ENCODE measurements at regions not wholly inside any gene's neighbourhood (a gene's known extent, or its start where the extent isn't known, plus 50 kb on each side); places are given as distances from the start of the nearest gene placed in this dataset.

- Histone ChIP-seq H3K4me3 (replicated peaks; ENCODE audit: insufficient read depth, low read length) (no peak overlapping the region), H3K27ac (replicated peaks) (no peak overlapping the region), H3K27me3 (ENCODE audit: insufficient read depth, poor library complexity, severe bottlenecking) (no peaks in the 10 kb centered on the region)
- DNase-seq (ENCODE audit: low read depth in 1 of 2, low spot score in 1 of 2), result no peak
- TF ChIP-seq POLR2AphosphoS5 (IDR thresholded peaks at IDR 0.05; ENCODE audit: low read depth) (no peak), REST (IDR thresholded peaks at IDR 0.05; ENCODE audit: insufficient replicate concordance, low read depth) (no peak), SPI1 (IDR thresholded peaks at IDR 0.05; ENCODE audit: borderline replicate concordance, low read depth) (no peak), GABPA (IDR thresholded peaks at IDR 0.05; ENCODE audit: low read depth) (no peak), CTCF (IDR thresholded peaks at IDR 0.05; ENCODE audit: insufficient read depth, low read length) (no peak)
Observed at GRCh38 chr21:36596174-36596573, 102.7 kb upstream of the SIM2 start.

- Histone ChIP-seq H3K4me3 (replicated peaks; ENCODE audit: insufficient read depth, low read length) (no peak overlapping the region), H3K27me3 (ENCODE audit: insufficient read depth, poor library complexity, severe bottlenecking) (no peaks in the 10 kb centered on the region), H3K27ac (replicated peaks) (no peak overlapping the region)
- TF ChIP-seq REST (IDR thresholded peaks at IDR 0.05; ENCODE audit: insufficient replicate concordance, low read depth) (no peak), CTCF (IDR thresholded peaks at IDR 0.05; ENCODE audit: insufficient read depth, low read length) (no peak), SPI1 (IDR thresholded peaks at IDR 0.05; ENCODE audit: borderline replicate concordance, low read depth) (no peak), GABPA (IDR thresholded peaks at IDR 0.05; ENCODE audit: low read depth) (no peak), POLR2AphosphoS5 (IDR thresholded peaks at IDR 0.05; ENCODE audit: low read depth) (no peak)
- no peak for DNase-seq (ENCODE audit: low read depth in 1 of 2, low spot score in 1 of 2)
Observed at GRCh38 chr21:36601362-36601761, 97.6 kb upstream of the SIM2 start.

GRCh38 chr21:36602735-36603134, 96.2 kb upstream of the SIM2 start:
- H3K27ac ChIP-seq (replicated peaks), result no peak overlapping the region
- no peak overlapping the region for H3K4me3 ChIP-seq (replicated peaks; ENCODE audit: insufficient read depth, low read length)
- TF ChIP-seq SPI1 (IDR thresholded peaks at IDR 0.05; ENCODE audit: borderline replicate concordance, low read depth), result no peak
- H3K27me3 ChIP-seq (ENCODE audit: insufficient read depth, poor library complexity, severe bottlenecking), result no peaks in the 10 kb centered on the region
- no peak for DNase-seq (ENCODE audit: low read depth in 1 of 2, low spot score in 1 of 2)

- Histone ChIP-seq H3K27ac (replicated peaks) (no peak overlapping the region), H3K4me3 (replicated peaks; ENCODE audit: insufficient read depth, low read length) (no peak overlapping the region), H3K27me3 (ENCODE audit: insufficient read depth, poor library complexity, severe bottlenecking) (no peaks in the 10 kb centered on the region)
- no peak for DNase-seq (ENCODE audit: low read depth in 1 of 2, low spot score in 1 of 2)
- TF ChIP-seq REST (IDR thresholded peaks at IDR 0.05; ENCODE audit: insufficient replicate concordance, low read depth) (no peak), SPI1 (IDR thresholded peaks at IDR 0.05; ENCODE audit: borderline replicate concordance, low read depth) (no peak), POLR2AphosphoS5 (IDR thresholded peaks at IDR 0.05; ENCODE audit: low read depth) (no peak), CTCF (IDR thresholded peaks at IDR 0.05; ENCODE audit: insufficient read depth, low read length) (no peak), GABPA (IDR thresholded peaks at IDR 0.05; ENCODE audit: low read depth) (no peak)
Observed at GRCh38 chr21:36603221-36603620, 95.7 kb upstream of the SIM2 start.
